ENCODE measurements at regions not wholly inside any gene's neighbourhood (a gene's known extent, or its start where the extent isn't known, plus 50 kb on each side); places are given as distances from the start of the nearest gene placed in this dataset.

DNA sequence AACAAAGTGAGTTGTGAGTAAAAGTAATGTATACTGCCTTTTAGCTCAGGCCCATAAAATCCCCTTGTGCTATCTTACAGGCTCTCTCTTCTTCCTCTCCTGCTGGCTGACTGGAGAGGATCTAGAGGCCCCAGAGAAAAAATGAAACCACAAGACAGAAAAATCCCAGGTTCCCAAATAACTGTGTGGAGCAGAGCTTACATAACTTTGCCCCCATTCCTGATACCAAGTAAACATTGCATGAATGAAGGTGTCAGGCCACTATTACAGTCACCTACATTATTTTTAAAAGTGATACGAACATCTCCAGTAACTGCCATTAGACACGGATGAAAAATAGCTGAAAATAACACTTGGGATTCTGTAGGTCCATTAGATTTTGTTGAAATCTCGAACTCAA, 386.0 kb upstream of the NR5A2 start:
- H3K9me3 ChIP-seq = no peaks in the 10 kb centered on the region
- TF ChIP-seq POLR2A (IDR thresholded peaks at IDR 0.05) = no peak
- TF ChIP-seq EP300 (IDR thresholded peaks at IDR 0.05) = no peak
- TF ChIP-seq, protein P1, sequence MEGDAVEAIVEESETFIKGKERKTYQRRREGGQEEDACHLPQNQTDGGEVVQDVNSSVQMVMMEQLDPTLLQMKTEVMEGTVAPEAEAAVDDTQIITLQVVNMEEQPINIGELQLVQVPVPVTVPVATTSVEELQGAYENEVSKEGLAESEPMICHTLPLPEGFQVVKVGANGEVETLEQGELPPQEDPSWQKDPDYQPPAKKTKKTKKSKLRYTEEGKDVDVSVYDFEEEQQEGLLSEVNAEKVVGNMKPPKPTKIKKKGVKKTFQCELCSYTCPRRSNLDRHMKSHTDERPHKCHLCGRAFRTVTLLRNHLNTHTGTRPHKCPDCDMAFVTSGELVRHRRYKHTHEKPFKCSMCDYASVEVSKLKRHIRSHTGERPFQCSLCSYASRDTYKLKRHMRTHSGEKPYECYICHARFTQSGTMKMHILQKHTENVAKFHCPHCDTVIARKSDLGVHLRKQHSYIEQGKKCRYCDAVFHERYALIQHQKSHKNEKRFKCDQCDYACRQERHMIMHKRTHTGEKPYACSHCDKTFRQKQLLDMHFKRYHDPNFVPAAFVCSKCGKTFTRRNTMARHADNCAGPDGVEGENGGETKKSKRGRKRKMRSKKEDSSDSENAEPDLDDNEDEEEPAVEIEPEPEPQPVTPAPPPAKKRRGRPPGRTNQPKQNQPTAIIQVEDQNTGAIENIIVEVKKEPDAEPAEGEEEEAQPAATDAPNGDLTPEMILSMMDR (IDR thresholded peaks at IDR 0.05) = no peak
- TF ChIP-seq POLR2AphosphoS5 (IDR thresholded peaks at IDR 0.05) = no peak
- intact Hi-C loops (cut with DNase I) = no loop called here
- no peak overlapping the region for H3K27ac ChIP-seq
- WGBS, 2 donors = 87 to 91% methylated on average over 3 of the region's 3 CpGs
- H3K36me3 ChIP-seq = no peaks in the 10 kb centered on the region
- H3K27me3 ChIP-seq = no peaks in the 10 kb centered on the region
- H3K4me3 ChIP-seq = no peak overlapping the region
- DNase-seq = no peak
- no peaks in the 10 kb centered on the region for H3K4me1 ChIP-seq

DNA sequence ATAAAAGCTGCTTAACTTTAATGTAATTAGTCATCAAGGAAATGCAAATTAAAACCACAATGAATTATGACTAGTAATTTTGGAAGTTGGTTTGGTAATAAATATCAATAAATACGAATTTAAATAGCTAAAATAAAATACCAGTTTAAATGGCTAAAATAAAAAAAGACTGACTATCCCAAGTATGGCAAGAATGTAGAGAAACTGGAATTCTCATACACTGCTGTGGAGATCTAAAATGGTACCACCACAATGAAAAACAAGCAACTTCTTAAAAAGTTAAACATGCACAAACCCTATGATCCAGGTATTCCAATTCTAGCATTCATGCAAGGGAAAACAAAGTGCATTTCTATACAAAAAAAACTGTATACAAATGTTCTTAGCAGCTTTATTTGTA, 382.6 kb upstream of the NR5A2 start:
- peaks cover 0 to 10% (median 0%) of the 10 kb centered on the region in 4 donors for H3K9me3 ChIP-seq
- no peak overlapping the region for H3K27ac ChIP-seq
- H3K4me1 ChIP-seq = no peaks in the 10 kb centered on the region
- H3K4me3 ChIP-seq = no peak overlapping the region
- intact Hi-C loops (cut with DNase I) = no loop called here
- H3K27me3 ChIP-seq = no peaks in the 10 kb centered on the region
- no peaks in the 10 kb centered on the region for H3K36me3 ChIP-seq
- WGBS, 2 donors = 46 to 51% methylated on average over 1 of the region's 1 CpG
- DNase-seq = no peak
- TF ChIP-seq, protein P1 (IDR thresholded peaks at IDR 0.05) = no peak
- TF ChIP-seq EP300 (IDR thresholded peaks at IDR 0.05) (no peak), POLR2A (IDR thresholded peaks at IDR 0.05) (no peak), POLR2AphosphoS5 (IDR thresholded peaks at IDR 0.05) (no peak)

- Histone ChIP-seq H3K4me3 (no peak overlapping the region), H3K36me3 (no peaks in the 10 kb centered on the region), H3K27ac (no peak overlapping the region), H3K27me3 (no peaks in the 10 kb centered on the region), H3K9me3 (peaks cover 0 to 10% (median 0%) of the 10 kb centered on the region in 4 donors), H3K4me1 (no peaks in the 10 kb centered on the region)
- WGBS, 2 donors = 33 to 76% methylated on average over 2 of the region's 2 CpGs
- no peak for DNase-seq
- TF ChIP-seq POLR2AphosphoS5 (IDR thresholded peaks at IDR 0.05) (no peak), POLR2A (IDR thresholded peaks at IDR 0.05) (no peak), EP300 (IDR thresholded peaks at IDR 0.05) (no peak)
- TF ChIP-seq, protein P1 (IDR thresholded peaks at IDR 0.05) = no peak
- intact Hi-C loops (cut with DNase I) = no loop called here
These were observed 380.7 kb upstream of the NR5A2 start for GRCh38 chr1:199646761-199647160.

- no peaks in the 10 kb centered on the region for H3K27me3 ChIP-seq
- H3K4me3 ChIP-seq = no peak overlapping the region
- TF ChIP-seq POLR2A (IDR thresholded peaks at IDR 0.05) = no peak
- WGBS, 2 donors = 88 to 92% methylated on average over 3 of the region's 3 CpGs
- no peak overlapping the region for H3K27ac ChIP-seq
- no peak for DNase-seq
- no peaks in the 10 kb centered on the region for H3K9me3 ChIP-seq
- H3K4me1 ChIP-seq = no peaks in the 10 kb centered on the region
- H3K36me3 ChIP-seq = no peaks in the 10 kb centered on the region
- intact Hi-C loops (cut with DNase I) = no loop called here
These were observed 370.1 kb upstream of the NR5A2 start for GRCh38 chr1:199657449-199657848.

GRCh38 chr1:199660071-199660470, 367.4 kb upstream of the NR5A2 start:
- Histone ChIP-seq H3K4me3 (no peak overlapping the region), H3K4me1 (no peaks in the 10 kb centered on the region), H3K27ac (no peak overlapping the region), H3K36me3 (no peaks in the 10 kb centered on the region), H3K27me3 (no peaks in the 10 kb centered on the region), H3K9me3 (no peaks in the 10 kb centered on the region)
- intact Hi-C loops (cut with DNase I) = no loop called here
- DNase-seq = no peak
- WGBS, 2 donors = 93% methylated on average over 2 of the region's 2 CpGs
- TF ChIP-seq, protein P1 (IDR thresholded peaks at IDR 0.05) = no peak
- TF ChIP-seq POLR2AphosphoS5 (IDR thresholded peaks at IDR 0.05) = no peak
- no peak for TF ChIP-seq EP300 (IDR thresholded peaks at IDR 0.05)
- TF ChIP-seq POLR2A (IDR thresholded peaks at IDR 0.05) = no peak

All from sigmoid colon (tissue), 6 donors.